Mesothelial cell of epicardium (in vitro differentiated cells): ENCODE measurements at regions not wholly inside any gene's neighbourhood (a gene's known extent, or its start where the extent isn't known, plus 50 kb on each side); places are given as distances from the start of the nearest gene placed in this dataset.

Experiments
- DNase-seq, 2 experiments: peaks; one replicate each; pipeline ENCODE4 v3.0.0; 2021; ENCODE audit warnings: low spot score in 2 of 2; ENCODE audit not compliant: unreplicated experiment in 2 of 2
- H3K27ac Mint-ChIP-seq: 2 replicates; pipeline ENCODE4 v1.8.0; 2021; ENCODE audit warnings: mixed read lengths
- H3K27me3 Mint-ChIP-seq: 2 replicates; pipeline ENCODE4 v1.8.0; 2021; ENCODE audit warnings: low read depth, mixed read lengths
- H3K36me3 Mint-ChIP-seq: 2 replicates; pipeline ENCODE4 v1.8.0; 2021; ENCODE audit warnings: mixed read lengths
- H3K4me1 Mint-ChIP-seq: 2 replicates; pipeline ENCODE4 v1.8.0; 2021; ENCODE audit warnings: mixed read lengths
- H3K4me3 Mint-ChIP-seq: 2 replicates; pipeline ENCODE4 v1.8.0; 2021; ENCODE audit warnings: mild to moderate bottlenecking, moderate library complexity, mixed read lengths
- H3K9me3 Mint-ChIP-seq: 2 replicates; pipeline ENCODE4 v1.8.0; 2021; ENCODE audit warnings: mixed read lengths
- CTCF ChIP-seq: fragments of 200-600 bp; sonication (generic); IDR thresholded peaks from one replicate; pipeline ENCODE4 v1.5.0; 2021; ENCODE audit warnings: antibody characterized with exemption; ENCODE audit not compliant: unreplicated experiment

DNA sequence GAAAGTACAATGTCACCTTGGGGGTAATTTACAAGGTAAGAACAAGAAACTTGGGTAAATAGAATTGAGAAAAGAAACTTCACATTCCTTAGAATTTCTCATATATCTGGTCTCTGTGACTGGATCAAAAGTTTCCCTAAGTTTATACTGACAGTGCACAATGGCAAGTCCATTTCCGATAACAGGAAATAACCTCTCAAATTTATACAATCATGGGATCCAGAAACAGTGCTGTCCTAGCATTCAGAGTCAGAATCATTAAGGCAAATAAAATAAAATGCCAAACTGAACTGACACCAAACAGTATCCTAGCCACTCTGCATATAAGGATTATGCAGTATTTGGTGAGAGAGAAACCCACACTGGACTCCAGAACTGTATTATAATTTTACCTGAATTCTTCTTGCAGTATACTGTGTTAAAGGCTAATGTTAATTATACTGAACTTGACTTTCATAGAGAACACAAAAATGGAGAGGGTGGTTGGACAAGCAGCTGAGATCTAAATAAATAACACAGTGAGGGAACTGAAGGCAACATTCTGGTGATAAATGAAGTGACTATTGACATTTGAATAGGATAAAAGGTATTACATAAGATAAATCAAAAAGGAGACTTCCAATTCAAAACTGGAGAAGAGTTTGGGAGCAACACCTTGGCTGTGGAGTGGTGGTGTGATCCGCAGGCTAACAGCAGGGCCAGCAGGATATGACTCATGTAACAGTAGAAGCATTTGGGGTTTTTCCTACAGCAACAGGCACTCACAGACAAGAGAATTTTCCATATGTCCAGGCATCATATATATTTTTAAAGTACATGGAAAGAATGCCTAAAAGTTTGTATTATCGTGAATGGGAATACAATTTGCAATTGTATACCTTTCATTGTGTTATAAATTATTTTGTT is 932.5 kb upstream of the MIR17HG start:
- H3K36me3 Mint-ChIP-seq: no peaks in the 10 kb centered on the region
- no peak overlapping the region for H3K4me3 Mint-ChIP-seq
- H3K9me3 Mint-ChIP-seq: peaks cover 2% of the 10 kb centered on the region
- H3K27me3 Mint-ChIP-seq: no peaks in the 10 kb centered on the region
- TF ChIP-seq CTCF: no peak
- peaks cover 12% of the 10 kb centered on the region for H3K4me1 Mint-ChIP-seq
- no peak for DNase-seq
- no peak overlapping the region for H3K27ac Mint-ChIP-seq

- Mint-ChIP-seq H3K27ac (peak overlapping the region; percentile 51), H3K27me3 (no peaks in the 10 kb centered on the region), H3K4me1 (peaks cover 12% of the 10 kb centered on the region), H3K4me3 (no peak overlapping the region), H3K36me3 (no peaks in the 10 kb centered on the region), H3K9me3 (peaks cover 9% of the 10 kb centered on the region)
- DNase-seq: no peak
- TF ChIP-seq CTCF: no peak
These were observed 931.6 kb upstream of the MIR17HG start for GRCh38 chr13:90415902-90416301.

DNA sequence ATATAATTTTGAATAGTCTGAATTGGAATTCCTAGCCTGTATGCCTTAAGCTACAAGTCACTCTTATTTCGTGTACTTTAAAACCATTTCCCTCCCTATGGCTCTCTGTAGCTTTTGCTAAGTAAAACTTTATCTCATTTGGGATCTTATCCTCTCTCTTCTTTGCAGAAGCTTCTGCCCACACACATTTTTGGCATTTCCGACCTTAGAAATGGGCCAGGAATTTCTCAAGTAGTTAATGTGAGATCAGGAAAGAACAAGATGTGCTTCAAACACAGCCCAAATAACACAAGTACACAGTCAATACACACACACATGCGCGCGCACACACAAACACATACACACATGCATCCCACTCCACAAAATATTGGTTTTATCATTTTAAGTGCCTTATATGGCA is 931.0 kb upstream of the MIR17HG start:
- Mint-ChIP-seq H3K27me3 (no peaks in the 10 kb centered on the region), H3K36me3 (no peaks in the 10 kb centered on the region), H3K4me3 (no peak overlapping the region), H3K9me3 (peaks cover 12% of the 10 kb centered on the region), H3K27ac (peak overlapping the region; percentile 19), H3K4me1 (peaks cover 12% of the 10 kb centered on the region)
- no peak for TF ChIP-seq CTCF
- DNase-seq: no peak

DNA sequence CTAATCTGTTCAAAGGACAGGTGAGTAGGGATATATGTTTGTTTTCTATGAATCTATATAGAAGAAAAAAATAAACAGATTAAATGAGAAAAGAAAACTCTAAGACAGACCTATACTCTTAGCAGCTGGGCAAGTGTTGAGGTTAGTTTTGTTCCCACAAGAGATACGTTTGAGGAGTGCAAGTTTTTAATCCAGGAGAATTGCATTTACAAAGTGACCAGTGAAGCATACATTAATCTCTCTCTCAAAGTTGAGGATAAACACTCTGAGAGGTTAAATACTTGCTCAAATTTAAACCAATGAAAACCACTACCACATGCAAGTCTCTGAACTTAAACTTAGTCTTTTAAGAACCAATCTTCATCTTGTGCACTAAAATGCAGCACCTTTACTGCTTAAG is 930.5 kb upstream of the MIR17HG start:
- no peak for DNase-seq
- Mint-ChIP-seq H3K36me3 (no peaks in the 10 kb centered on the region), H3K4me3 (no peak overlapping the region), H3K27me3 (no peaks in the 10 kb centered on the region), H3K9me3 (peaks cover 12% of the 10 kb centered on the region), H3K27ac (no peak overlapping the region), H3K4me1 (peaks cover 12% of the 10 kb centered on the region)
- no peak for TF ChIP-seq CTCF

GRCh38 chr13:90420683-90421082 is 926.8 kb upstream of the MIR17HG start:
- Mint-ChIP-seq H3K36me3 (no peaks in the 10 kb centered on the region), H3K27me3 (no peaks in the 10 kb centered on the region), H3K4me1 (peaks cover 8% of the 10 kb centered on the region), H3K4me3 (no peak overlapping the region), H3K9me3 (peaks cover 12% of the 10 kb centered on the region), H3K27ac (no peak overlapping the region)
- no peak for TF ChIP-seq CTCF
- DNase-seq: no peak
